Right lobe of liver (tissue), 4 donors: ENCODE measurements at regions not wholly inside any gene's neighbourhood (a gene's known extent, or its start where the extent isn't known, plus 50 kb on each side); places are given as distances from the start of the nearest gene placed in this dataset.

Source experiments
- POLR2A ChIP-seq: fragments of 450-650 bp; IDR thresholded peaks from one replicate; pipeline ENCODE4 v1.6.1; 2017; ENCODE audit warnings: antibody characterized with exemption, mild to moderate bottlenecking
- TF ChIP-seq, protein P1 (sequence below), 4 donors: fragments of 200-600 bp in 3 of 4; fragments of 450-650 bp in 1 of 4; IDR thresholded peaks; one replicate each; pipeline versions ENCODE4 v1.5.1 to v1.8.0; 2016 to 2022; ENCODE audit warnings: antibody characterized with exemption in 4 of 4, mild to moderate bottlenecking in 2 of 4
- donor health status: DM: no; HTN: no; CAD: no.
- donor health status: DM: no; HTN: no; CAD: no.
- donor health status: DM: no; HTN: yes; CAD: no.

DNA sequence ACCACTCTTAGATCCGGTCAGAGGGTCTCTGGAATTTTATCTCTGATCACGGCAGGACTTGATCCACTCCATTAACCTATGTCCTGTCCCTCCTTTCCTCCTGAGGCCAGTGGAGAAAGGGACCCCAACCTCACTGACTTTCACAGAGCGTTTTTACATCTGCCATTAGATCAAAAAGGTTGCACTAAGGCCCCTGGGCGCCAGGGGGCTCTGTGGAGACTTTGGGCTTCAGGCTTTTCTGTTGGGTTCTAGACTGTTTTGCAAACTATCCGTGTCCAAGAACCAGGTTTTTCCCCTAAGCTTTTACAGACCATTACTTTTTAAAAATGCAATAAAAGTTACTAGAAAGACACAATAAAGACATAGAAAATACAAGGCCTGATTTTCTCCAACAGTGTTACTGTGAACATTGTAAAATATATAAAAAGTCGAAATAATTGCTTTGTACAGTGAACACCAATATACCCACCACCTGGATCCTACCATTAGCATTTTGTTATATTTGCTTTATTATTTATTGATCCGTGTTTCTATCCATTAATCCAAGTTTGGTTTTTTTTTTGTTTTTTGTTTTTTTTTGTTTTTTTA, 159.7 kb downstream of the POLR2M start:
- no peak for TF ChIP-seq POLR2A
- TF ChIP-seq, protein P1, sequence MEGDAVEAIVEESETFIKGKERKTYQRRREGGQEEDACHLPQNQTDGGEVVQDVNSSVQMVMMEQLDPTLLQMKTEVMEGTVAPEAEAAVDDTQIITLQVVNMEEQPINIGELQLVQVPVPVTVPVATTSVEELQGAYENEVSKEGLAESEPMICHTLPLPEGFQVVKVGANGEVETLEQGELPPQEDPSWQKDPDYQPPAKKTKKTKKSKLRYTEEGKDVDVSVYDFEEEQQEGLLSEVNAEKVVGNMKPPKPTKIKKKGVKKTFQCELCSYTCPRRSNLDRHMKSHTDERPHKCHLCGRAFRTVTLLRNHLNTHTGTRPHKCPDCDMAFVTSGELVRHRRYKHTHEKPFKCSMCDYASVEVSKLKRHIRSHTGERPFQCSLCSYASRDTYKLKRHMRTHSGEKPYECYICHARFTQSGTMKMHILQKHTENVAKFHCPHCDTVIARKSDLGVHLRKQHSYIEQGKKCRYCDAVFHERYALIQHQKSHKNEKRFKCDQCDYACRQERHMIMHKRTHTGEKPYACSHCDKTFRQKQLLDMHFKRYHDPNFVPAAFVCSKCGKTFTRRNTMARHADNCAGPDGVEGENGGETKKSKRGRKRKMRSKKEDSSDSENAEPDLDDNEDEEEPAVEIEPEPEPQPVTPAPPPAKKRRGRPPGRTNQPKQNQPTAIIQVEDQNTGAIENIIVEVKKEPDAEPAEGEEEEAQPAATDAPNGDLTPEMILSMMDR (IDR thresholded peaks at IDR 0.05): peak; percentile 75 to 86 (median 82)
